Gastrocnemius medialis (tissue), 4 donors: ENCODE measurements at regions not wholly inside any gene's neighbourhood (a gene's known extent, or its start where the extent isn't known, plus 50 kb on each side); places are given as distances from the start of the nearest gene placed in this dataset.

Experiments used
- ATAC-seq, 2 donors: fragments of 150-250 bp; one replicate each; pipeline ENCODE4 v1.9.1; 2016
- DNase-seq, 2 donors: peaks; one replicate each; pipeline ENCODE4 v3.0.0-alpha.2; 2019
- H3K27ac ChIP-seq, 4 donors: fragments of 200-600 bp; sonication (generic); 1 replicate in 1 of 4; 2 replicates in 3 of 4; pipeline ENCODE4 v1.5.1; 2016 to 2018; ENCODE audit warnings: mild to moderate bottlenecking in 2 of 4, moderate library complexity in 1 of 4
- H3K27me3 ChIP-seq, 3 donors: fragments of 200-600 bp; sonication (generic) in 2 of 3; 1 replicate in 1 of 3; 2 replicates in 2 of 3; pipeline versions ENCODE4 v1.5.1 to v1.6.0; 2016 to 2019; ENCODE audit warnings: mild to moderate bottlenecking in 1 of 3, moderate library complexity in 1 of 3
- H3K36me3 ChIP-seq, 2 donors: fragments of 200-600 bp; sonication (generic) in 1 of 2; one replicate each; pipeline ENCODE4 v1.5.1; 2017 to 2018
- H3K4me1 ChIP-seq, 2 donors: fragments of 200-600 bp; sonication (generic) in 1 of 2; one replicate each; pipeline ENCODE4 v1.5.1; 2016 to 2017; ENCODE audit warnings: mild to moderate bottlenecking in 2 of 2
- H3K4me3 ChIP-seq, 4 donors: fragments of 200-600 bp; sonication (generic) in 3 of 4; 1 replicate in 1 of 4; 2 replicates in 3 of 4; pipeline ENCODE4 v1.5.1; 2016 to 2019; ENCODE audit warnings: mild to moderate bottlenecking in 2 of 4
- H3K9me3 ChIP-seq, 3 donors: fragments of 200-600 bp; sonication (generic) in 2 of 3; 1 replicate in 1 of 3; 2 replicates in 2 of 3; pipeline ENCODE4 v1.5.1; 2016 to 2019
- CTCF ChIP-seq, 5 experiments: fragments of 450-650 bp in 3 of 5; fragments of 200-600 bp in 2 of 5; sonication (generic) in 2 of 5; IDR thresholded peaks in 4 of 5; conservative IDR thresholded peaks in 1 of 5; 1 replicate in 4 of 5; 2 replicates in 1 of 5; pipeline ENCODE4 v1.5.1; 2016 to 2019; ENCODE audit warnings: antibody characterized with exemption in 5 of 5, mild to moderate bottlenecking in 3 of 5, moderate library complexity in 3 of 5
- POLR2A ChIP-seq, 2 donors: fragments of 450-650 bp; IDR thresholded peaks; one replicate each; pipeline ENCODE4 v1.6.1; 2017; ENCODE audit warnings: antibody characterized with exemption in 2 of 2, mild to moderate bottlenecking in 2 of 2, moderate library complexity in 2 of 2
- in situ Hi-C, 4 donors: fragments of 200-750 bp; cut with MboI; loops; one replicate each; pipeline versions ENCODE4 v1.15.0 to v1.8.0; 2017; ENCODE audit warnings: low sequenced_read_pairs in 4 of 4
- intact Hi-C: fragments of 100-400 bp; cut with DNase I; formaldehyde crosslinking; loops from one replicate; pipeline ENCODE4 v1.15.1; 2023; ENCODE audit warnings: low total_unique reads

- no peak for TF ChIP-seq POLR2A (IDR thresholded peaks at IDR 0.05)
- no peak for TF ChIP-seq CTCF (IDR thresholded peaks at IDR 0.05 in 4 of 5, conservative IDR thresholded peaks at IDR 0.05 in 1 of 5)
- no peaks in the 10 kb centered on the region for H3K9me3 ChIP-seq
- no peaks in the 10 kb centered on the region for H3K4me1 ChIP-seq
- ATAC-seq (no peak), DNase-seq (no peak)
- in situ Hi-C loops = no loop called here
- intact Hi-C loops = no loop called here
- no peak overlapping the region for H3K27ac ChIP-seq
- H3K27me3 ChIP-seq = no peaks in the 10 kb centered on the region
- no peaks in the 10 kb centered on the region for H3K36me3 ChIP-seq
- no peak overlapping the region for H3K4me3 ChIP-seq
Measured at GRCh38 chr3:74315291-74315690, 299.2 kb downstream of the CNTN3 start.

GRCh38 chr3:74314696-74315095 lies 299.8 kb downstream of the CNTN3 start:
- H3K27ac ChIP-seq = no peak overlapping the region
- TF ChIP-seq CTCF (IDR thresholded peaks at IDR 0.05 in 4 of 5, conservative IDR thresholded peaks at IDR 0.05 in 1 of 5) = no peak
- no peak for TF ChIP-seq POLR2A (IDR thresholded peaks at IDR 0.05)
- intact Hi-C loops = no loop called here
- no peaks in the 10 kb centered on the region for H3K9me3 ChIP-seq
- in situ Hi-C loops = no loop called here
- H3K4me1 ChIP-seq = no peaks in the 10 kb centered on the region
- ATAC-seq (no peak), DNase-seq (no peak)
- H3K27me3 ChIP-seq = no peaks in the 10 kb centered on the region
- H3K36me3 ChIP-seq = no peaks in the 10 kb centered on the region
- no peak overlapping the region for H3K4me3 ChIP-seq

GRCh38 chr3:74309716-74310115 lies 304.7 kb downstream of the CNTN3 start:
- intact Hi-C loops = no loop called here
- Histone ChIP-seq H3K4me3 (no peak overlapping the region), H3K27me3 (no peaks in the 10 kb centered on the region), H3K4me1 (no peaks in the 10 kb centered on the region), H3K36me3 (no peaks in the 10 kb centered on the region), H3K27ac (no peak overlapping the region), H3K9me3 (no peaks in the 10 kb centered on the region)
- in situ Hi-C loops = no loop called here
- no peak for ATAC-seq
- DNase-seq = no peak
- TF ChIP-seq POLR2A (IDR thresholded peaks at IDR 0.05) (no peak), CTCF (IDR thresholded peaks at IDR 0.05 in 4 of 5, conservative IDR thresholded peaks at IDR 0.05 in 1 of 5) (no peak)

GRCh38 chr3:74304424-74304823 lies 310.0 kb downstream of the CNTN3 start:
- Histone ChIP-seq H3K9me3 (no peaks in the 10 kb centered on the region), H3K27ac (no peak overlapping the region), H3K4me3 (no peak overlapping the region), H3K27me3 (no peaks in the 10 kb centered on the region), H3K36me3 (no peaks in the 10 kb centered on the region), H3K4me1 (no peaks in the 10 kb centered on the region)
- TF ChIP-seq CTCF (IDR thresholded peaks at IDR 0.05 in 4 of 5, conservative IDR thresholded peaks at IDR 0.05 in 1 of 5) = no peak
- no peak for TF ChIP-seq POLR2A (IDR thresholded peaks at IDR 0.05)
- ATAC-seq (no peak), DNase-seq (no peak)
- in situ Hi-C loops (no loop called here), intact Hi-C loops (no loop called here)

- no peak overlapping the region for H3K27ac ChIP-seq
- DNase-seq (no peak), ATAC-seq (no peak)
- no peak overlapping the region for H3K4me3 ChIP-seq
- in situ Hi-C loops = no loop called here
- no peaks in the 10 kb centered on the region for H3K4me1 ChIP-seq
- H3K36me3 ChIP-seq = no peaks in the 10 kb centered on the region
- H3K9me3 ChIP-seq = no peaks in the 10 kb centered on the region
- intact Hi-C loops = no loop called here
- H3K27me3 ChIP-seq = no peaks in the 10 kb centered on the region
- TF ChIP-seq POLR2A (IDR thresholded peaks at IDR 0.05) (no peak), CTCF (IDR thresholded peaks at IDR 0.05 in 4 of 5, conservative IDR thresholded peaks at IDR 0.05 in 1 of 5) (no peak)
Measured at GRCh38 chr3:74303711-74304110, 310.7 kb downstream of the CNTN3 start.
